Tibial nerve (tissue), 4 donors: ENCODE measurements at regions not wholly inside any gene's neighbourhood (a gene's known extent, or its start where the extent isn't known, plus 50 kb on each side); places are given as distances from the start of the nearest gene placed in this dataset.

Experiments
- DNase-seq, 2 donors: peaks; one replicate each; pipeline ENCODE4 v3.0.0-alpha.2; 2019; ENCODE audit warnings: low spot score in 2 of 2
- H3K27ac ChIP-seq, 4 donors: fragments of 200-600 bp; sonication (generic) in 3 of 4; one replicate each; pipeline ENCODE4 v1.5.1; 2017 to 2019; ENCODE audit warnings: mild to moderate bottlenecking in 1 of 4
- H3K27me3 ChIP-seq, 2 donors: fragments of 200-600 bp; sonication (generic) in 1 of 2; one replicate each; pipeline versions ENCODE4 v1.5.1 to v1.6.0; 2017 to 2019
- H3K36me3 ChIP-seq, 3 donors: fragments of 200-600 bp; sonication (generic); one replicate each; pipeline ENCODE4 v1.5.1; 2018 to 2019
- H3K4me1 ChIP-seq, 4 donors: fragments of 200-600 bp; sonication (generic) in 3 of 4; one replicate each; pipeline ENCODE4 v1.5.1; 2017 to 2019
- H3K4me3 ChIP-seq, 4 donors: fragments of 200-600 bp; sonication (generic) in 3 of 4; one replicate each; pipeline ENCODE4 v1.5.1; 2017 to 2019; ENCODE audit warnings: mild to moderate bottlenecking in 1 of 4, moderate library complexity in 1 of 4
- H3K9me3 ChIP-seq, 4 donors: fragments of 200-600 bp; sonication (generic) in 3 of 4; one replicate each; pipeline ENCODE4 v1.5.1; 2017 to 2019
- CTCF ChIP-seq, 5 experiments: fragments of 200-600 bp in 3 of 5; fragments of 450-650 bp in 2 of 5; sonication (generic) in 3 of 5; IDR thresholded peaks; one replicate each; pipeline ENCODE4 v1.5.1; 2016 to 2019; ENCODE audit warnings: antibody characterized with exemption in 5 of 5, mild to moderate bottlenecking in 3 of 5, moderate library complexity in 2 of 5
- EP300 ChIP-seq, 2 donors: sonication (generic); formaldehyde crosslinking; IDR thresholded peaks; one replicate each; pipeline ENCODE4 v1.6.1; 2017; ENCODE audit warnings: antibody characterized with exemption in 2 of 2, mild to moderate bottlenecking in 1 of 2
- POLR2A ChIP-seq, 2 donors: fragments of 450-650 bp; IDR thresholded peaks; one replicate each; pipeline ENCODE4 v1.6.1; 2017; ENCODE audit warnings: antibody characterized with exemption in 2 of 2, mild to moderate bottlenecking in 2 of 2, moderate library complexity in 2 of 2
- WGBS, 2 donors: methylation state at CpG; one replicate each; pipeline ENCODE4 v1.1.5; 2018; 5-methylcytosine and 5-hydroxymethylcytosine counted together

- peaks cover 0 to 6% (median 0%) of the 10 kb centered on the region in 4 donors for H3K9me3 ChIP-seq
- WGBS, 2 donors: 60 to 66% methylated on average over 6 of the region's 6 CpGs
- TF ChIP-seq CTCF (IDR thresholded peaks at IDR 0.05): no peak
- TF ChIP-seq EP300 (IDR thresholded peaks at IDR 0.05): no peak
- TF ChIP-seq POLR2A (IDR thresholded peaks at IDR 0.05): no peak
- no peaks in the 10 kb centered on the region for H3K27me3 ChIP-seq
- no peak for DNase-seq
- H3K27ac ChIP-seq: no peak overlapping the region
- peaks cover 0 to 23% (median 4%) of the 10 kb centered on the region in 4 donors for H3K4me1 ChIP-seq
- H3K4me3 ChIP-seq: no peak overlapping the region
- no peaks in the 10 kb centered on the region for H3K36me3 ChIP-seq
Measured at GRCh38 chr14:51780741-51781140, 79.7 kb upstream of the GNG2 start.

GRCh38 chr14:51781381-51781780 lies 79.0 kb upstream of the GNG2 start:
- Histone ChIP-seq H3K9me3 (peaks cover 0 to 12% (median 3%) of the 10 kb centered on the region in 4 donors), H3K4me1 (peaks cover 0 to 19% (median 4%) of the 10 kb centered on the region in 4 donors), H3K36me3 (no peaks in the 10 kb centered on the region), H3K4me3 (no peak overlapping the region), H3K27me3 (no peaks in the 10 kb centered on the region), H3K27ac (no peak overlapping the region)
- DNase-seq: no peak
- no peak for TF ChIP-seq CTCF (IDR thresholded peaks at IDR 0.05)
- no peak for TF ChIP-seq EP300 (IDR thresholded peaks at IDR 0.05)
- TF ChIP-seq POLR2A (IDR thresholded peaks at IDR 0.05): no peak
- WGBS, 2 donors: 74 to 75% methylated on average over 7 of the region's 7 CpGs

GRCh38 chr14:51782435-51782834 lies 78.0 kb upstream of the GNG2 start:
- no peak for TF ChIP-seq CTCF (IDR thresholded peaks at IDR 0.05)
- TF ChIP-seq EP300 (IDR thresholded peaks at IDR 0.05): no peak
- TF ChIP-seq POLR2A (IDR thresholded peaks at IDR 0.05): no peak
- DNase-seq: no peak
- H3K4me3 ChIP-seq: no peak overlapping the region
- no peaks in the 10 kb centered on the region for H3K27me3 ChIP-seq
- peaks cover 0 to 19% (median 6%) of the 10 kb centered on the region in 4 donors for H3K9me3 ChIP-seq
- H3K4me1 ChIP-seq: peaks cover 0 to 16% (median 4%) of the 10 kb centered on the region in 4 donors
- no peak overlapping the region for H3K27ac ChIP-seq
- no peaks in the 10 kb centered on the region for H3K36me3 ChIP-seq
- WGBS, 2 donors: 93% methylated on average over 4 of the region's 4 CpGs

GRCh38 chr14:51783765-51784164 lies 76.6 kb upstream of the GNG2 start:
- DNase-seq: no peak
- Histone ChIP-seq H3K9me3 (peaks cover 0 to 19% (median 6%) of the 10 kb centered on the region in 4 donors), H3K27me3 (no peaks in the 10 kb centered on the region), H3K4me1 (peaks cover 0 to 16% (median 4%) of the 10 kb centered on the region in 4 donors), H3K4me3 (no peak overlapping the region), H3K27ac (peak overlapping the region in 3 of 4 donors; percentile 38 to 75 (median 73)), H3K36me3 (no peaks in the 10 kb centered on the region)
- 23 to 27% methylated on average over 4 of the region's 4 CpGs for WGBS, 2 donors
- TF ChIP-seq EP300 (IDR thresholded peaks at IDR 0.05) (peak in 1 of 2 donors; percentile 26), POLR2A (IDR thresholded peaks at IDR 0.05) (no peak)

- DNase-seq: no peak
- Histone ChIP-seq H3K27ac (peak overlapping the region in 2 of 4 donors; percentile 73 to 75), H3K4me3 (no peak overlapping the region), H3K9me3 (peaks cover 0 to 19% (median 6%) of the 10 kb centered on the region in 4 donors), H3K36me3 (no peaks in the 10 kb centered on the region), H3K27me3 (no peaks in the 10 kb centered on the region), H3K4me1 (peaks cover 0 to 16% (median 4%) of the 10 kb centered on the region in 4 donors)
- no peak for TF ChIP-seq CTCF (IDR thresholded peaks at IDR 0.05)
- no peak for TF ChIP-seq EP300 (IDR thresholded peaks at IDR 0.05)
- no peak for TF ChIP-seq POLR2A (IDR thresholded peaks at IDR 0.05)
Measured at GRCh38 chr14:51784466-51784865, 75.9 kb upstream of the GNG2 start.

GRCh38 chr14:51786227-51786626 lies 74.2 kb upstream of the GNG2 start:
- peaks cover 0 to 19% (median 6%) of the 10 kb centered on the region in 4 donors for H3K9me3 ChIP-seq
- no peak for TF ChIP-seq EP300 (IDR thresholded peaks at IDR 0.05)
- TF ChIP-seq POLR2A (IDR thresholded peaks at IDR 0.05): no peak
- no peak for TF ChIP-seq CTCF (IDR thresholded peaks at IDR 0.05)
- H3K4me1 ChIP-seq: peaks cover 0 to 8% (median 4%) of the 10 kb centered on the region in 4 donors
- no peak overlapping the region for H3K27ac ChIP-seq
- no peaks in the 10 kb centered on the region for H3K27me3 ChIP-seq
- no peak for DNase-seq
- WGBS, 2 donors: 92 to 99% methylated on average over 3 of the region's 3 CpGs
- H3K36me3 ChIP-seq: no peaks in the 10 kb centered on the region
- H3K4me3 ChIP-seq: no peak overlapping the region
